ENCODE measurements at regions not wholly inside any gene's neighbourhood (a gene's known extent, or its start where the extent isn't known, plus 50 kb on each side); places are given as distances from the start of the nearest gene placed in this dataset.
"Not testable (repeated sequence)": the region's sequence is repeated elsewhere in the genome, so short reads cannot be mapped to it uniquely, and the experiment has no call there.

GRCh38 chr15:67945951-67946700 is 106.3 kb upstream of the RNU6-1 start:
- no peak for DNase-seq

- DNase-seq: no peak
Measured at GRCh38 chr15:67946701-67947100, 106.9 kb upstream of the RNU6-1 start.

- DNase-seq: no peak
Measured at GRCh38 chr15:67947254-67948039, 106.7 kb upstream of the PIAS1 start.

DNA sequence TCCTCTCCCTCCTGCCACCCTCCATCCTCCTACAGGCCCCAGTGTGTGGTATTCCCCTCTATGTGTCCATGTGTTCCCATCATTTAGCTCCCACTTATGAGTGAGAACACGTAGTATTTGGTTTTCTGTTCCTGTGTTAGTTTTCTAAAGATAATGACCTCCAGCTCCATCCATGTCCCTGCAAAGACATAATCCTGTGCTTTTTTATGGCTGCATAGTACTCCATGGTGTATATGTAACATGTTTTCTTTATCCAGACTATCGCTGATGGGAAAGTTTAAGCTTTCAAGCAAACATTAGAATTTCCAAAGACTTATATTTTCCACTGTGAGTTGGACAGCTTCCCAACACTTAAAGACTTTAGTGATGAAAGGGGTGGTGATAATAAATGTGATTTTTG is 105.9 kb upstream of the PIAS1 start:
- DNase-seq: no peak

- DNase-seq: not testable (repeated sequence)
Measured at GRCh38 chr15:67951187-67951586, 102.9 kb upstream of the PIAS1 start.

- no peak for DNase-seq
Measured at GRCh38 chr15:67953299-67953698, 100.8 kb upstream of the PIAS1 start.

- DNase-seq: no peak
Measured at GRCh38 chr15:67955252-67955651, 98.9 kb upstream of the PIAS1 start.

GRCh38 chr15:67957435-67958132 is 96.5 kb upstream of the PIAS1 start:
- no peak for DNase-seq

GRCh38 chr15:67967871-67968431 is 86.2 kb upstream of the PIAS1 start:
- peak; percentile 82 for DNase-seq

DNA sequence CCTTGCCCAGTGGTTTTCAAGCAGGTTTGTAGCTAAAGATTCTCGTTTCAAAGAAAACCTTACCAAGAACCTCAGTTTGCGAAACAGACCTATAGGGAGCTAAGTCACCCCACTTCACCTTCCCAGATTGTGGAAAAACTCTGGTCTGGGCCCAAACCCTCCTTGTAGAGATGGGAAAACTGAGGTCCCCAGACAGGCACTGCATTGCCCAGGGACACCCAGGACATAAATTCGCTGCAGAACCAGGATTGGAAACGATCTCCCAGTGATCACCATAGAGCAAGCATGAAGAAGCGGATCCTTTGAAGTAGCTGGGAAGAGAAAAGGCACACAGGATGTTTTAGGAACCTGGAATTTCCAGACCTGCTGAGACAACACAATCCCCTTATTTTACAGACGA is 85.6 kb upstream of the PIAS1 start:
- peak; percentile 86 for DNase-seq

DNA sequence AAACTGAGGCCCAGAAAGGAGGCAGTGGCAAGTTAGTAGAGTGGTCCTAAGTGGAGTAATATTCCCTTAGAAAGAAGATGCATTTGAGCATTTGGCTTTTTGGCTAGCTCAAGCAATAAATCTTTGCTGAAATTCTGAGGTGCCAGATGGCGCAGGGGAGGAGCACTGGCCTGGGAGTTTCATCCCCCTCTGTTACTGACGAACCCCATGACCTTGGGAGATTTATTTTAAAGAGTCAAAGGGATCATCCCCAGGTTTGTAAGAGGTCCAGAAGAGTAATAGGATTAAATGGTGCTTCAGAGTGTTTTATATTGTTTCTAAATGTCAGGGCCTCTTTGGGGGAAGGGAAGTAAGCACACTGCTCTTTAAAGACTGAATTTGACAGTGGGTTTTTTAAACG is 85.1 kb upstream of the PIAS1 start:
- peak; percentile 99 for DNase-seq

DNA sequence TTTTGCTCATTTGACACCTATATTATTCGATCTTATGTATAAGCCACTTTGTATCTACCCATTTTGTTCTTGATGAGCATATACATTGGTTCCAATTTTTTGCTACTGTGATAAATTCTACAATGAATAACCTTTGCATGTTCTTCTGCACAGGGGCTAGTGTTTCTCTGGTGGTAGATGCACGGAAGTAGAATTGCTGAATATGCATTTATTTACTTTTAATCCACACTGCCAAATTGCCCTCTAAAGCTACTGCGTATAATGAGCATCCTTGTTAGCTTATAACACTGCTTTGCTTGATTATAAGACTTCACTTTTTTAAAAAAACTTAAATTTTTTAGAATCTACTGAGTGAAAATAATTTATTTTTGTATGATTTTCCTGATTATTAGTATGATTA is 84.2 kb upstream of the PIAS1 start:
- DNase-seq: no peak

DNA sequence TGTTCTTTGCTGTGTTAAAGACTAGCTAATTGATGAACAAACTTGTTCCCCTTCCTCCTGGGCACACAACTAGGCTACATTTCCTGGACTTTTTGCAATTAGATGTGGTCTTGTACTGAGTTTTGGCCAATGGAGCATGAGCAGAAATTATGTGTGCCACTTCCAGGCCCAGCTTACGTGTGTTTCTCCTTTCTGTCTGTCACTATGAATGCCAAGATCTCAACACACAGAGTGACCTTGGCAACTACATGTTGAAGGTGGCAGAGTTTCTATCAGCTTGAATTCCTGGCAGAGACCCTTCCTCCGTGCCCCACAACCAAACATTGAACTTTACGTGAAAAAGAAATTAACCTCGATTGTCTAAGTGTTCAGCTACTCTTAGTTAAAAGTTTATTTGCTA is 81.7 kb upstream of the PIAS1 start:
- DNase-seq: no peak

DNA sequence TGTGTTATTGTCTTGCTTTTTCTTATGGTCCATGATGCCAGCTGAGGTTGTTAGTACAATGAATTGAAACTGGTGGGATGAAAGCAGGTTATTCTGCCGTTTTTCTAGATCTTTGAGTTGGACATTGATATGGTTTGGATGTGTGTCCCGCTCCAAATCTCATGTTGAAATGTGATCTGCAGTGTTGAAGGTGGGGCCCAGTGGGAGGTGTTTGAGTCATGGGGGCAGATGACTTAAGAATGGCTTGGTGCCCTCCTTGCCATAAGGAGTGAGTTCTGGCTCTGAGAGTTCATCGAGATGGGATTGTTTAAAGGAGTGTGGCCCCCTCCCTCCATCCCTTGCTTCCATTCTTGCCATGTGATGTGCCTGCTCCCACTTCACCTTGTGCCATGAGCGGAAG is 80.3 kb upstream of the PIAS1 start:
- no peak for DNase-seq

DNA sequence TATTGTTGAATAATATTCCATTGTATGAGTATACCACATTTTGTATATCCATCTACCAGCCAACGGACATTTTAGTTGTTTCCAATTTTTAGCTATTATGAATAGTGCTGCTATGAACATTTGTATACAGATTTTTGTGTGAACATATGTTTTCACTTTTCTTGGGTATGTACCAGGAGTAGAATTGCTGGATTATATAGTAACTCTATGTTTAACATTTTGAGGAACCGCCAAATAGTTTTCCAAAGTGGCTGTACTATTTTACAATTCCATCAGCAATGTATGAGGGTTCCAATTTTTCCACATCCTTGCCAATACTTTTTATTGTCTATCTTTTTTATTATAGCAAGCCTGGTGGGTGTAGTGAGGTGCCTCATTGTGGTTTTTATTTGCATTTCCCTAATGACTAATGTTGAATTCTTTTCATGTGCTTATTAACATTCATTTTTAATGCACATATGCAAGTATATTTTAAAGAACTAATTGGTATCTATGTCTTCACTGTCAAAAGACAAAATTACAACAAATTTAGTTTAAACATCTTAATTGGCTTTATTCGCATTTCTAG is 77.5 kb upstream of the PIAS1 start:
- DNase-seq: no peak

DNA sequence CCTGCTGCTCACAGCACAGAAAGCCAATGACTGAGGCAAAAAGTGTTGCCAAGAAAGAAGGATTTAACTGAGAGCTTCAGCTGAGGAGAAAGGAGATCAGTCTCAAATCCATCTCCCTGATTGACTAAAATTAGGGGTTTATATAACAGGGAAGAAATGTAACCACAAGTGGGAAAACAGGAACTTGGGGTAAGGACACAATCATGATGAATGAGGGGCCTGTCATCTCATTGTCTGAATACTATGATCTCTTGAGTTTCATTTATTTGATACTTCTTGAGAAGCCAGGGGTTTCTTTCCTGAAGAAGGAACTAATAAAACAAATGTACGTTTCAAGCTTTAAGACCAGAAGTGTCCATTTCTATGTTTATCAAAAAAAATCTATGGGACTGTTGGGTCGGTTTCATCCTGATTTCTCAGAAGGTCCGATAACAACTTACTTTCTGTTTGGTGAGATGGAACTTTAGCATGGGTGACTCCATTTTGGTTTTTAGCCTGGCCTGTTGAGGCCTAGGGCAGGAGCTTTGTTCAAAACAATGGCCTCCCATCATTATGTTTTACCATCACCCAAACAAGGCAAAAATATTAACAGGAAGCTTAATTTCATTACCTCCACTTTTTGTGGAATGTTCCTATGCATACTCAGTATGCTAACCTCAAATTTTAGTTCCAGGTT is 76.6 kb upstream of the PIAS1 start:
- DNase-seq: no peak

GRCh38 chr15:67979281-67979680 is 74.8 kb upstream of the PIAS1 start:
- no peak for DNase-seq

DNA sequence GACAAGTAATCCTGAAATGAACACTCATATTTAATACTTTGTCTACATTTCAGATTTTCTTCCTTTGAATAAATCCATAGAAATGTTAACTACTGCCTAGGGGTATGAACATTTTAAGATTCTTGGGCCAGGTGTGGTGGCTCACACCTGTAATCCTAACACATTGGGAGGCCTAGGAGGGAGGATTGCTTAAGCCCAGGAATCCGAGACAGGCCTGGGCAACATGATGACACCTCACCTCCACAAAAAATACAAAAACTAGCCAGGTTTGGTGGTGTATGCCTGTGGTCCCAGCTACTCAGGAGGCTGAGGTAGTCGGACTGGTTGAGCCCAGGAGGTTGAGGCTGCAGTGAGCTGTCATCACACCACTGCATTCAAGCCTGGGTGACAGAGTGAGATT is 73.9 kb upstream of the PIAS1 start:
- DNase-seq: no peak

- peak; percentile 5 for DNase-seq
Measured at GRCh38 chr15:67980773-67981685, 73.1 kb upstream of the PIAS1 start.

DNA sequence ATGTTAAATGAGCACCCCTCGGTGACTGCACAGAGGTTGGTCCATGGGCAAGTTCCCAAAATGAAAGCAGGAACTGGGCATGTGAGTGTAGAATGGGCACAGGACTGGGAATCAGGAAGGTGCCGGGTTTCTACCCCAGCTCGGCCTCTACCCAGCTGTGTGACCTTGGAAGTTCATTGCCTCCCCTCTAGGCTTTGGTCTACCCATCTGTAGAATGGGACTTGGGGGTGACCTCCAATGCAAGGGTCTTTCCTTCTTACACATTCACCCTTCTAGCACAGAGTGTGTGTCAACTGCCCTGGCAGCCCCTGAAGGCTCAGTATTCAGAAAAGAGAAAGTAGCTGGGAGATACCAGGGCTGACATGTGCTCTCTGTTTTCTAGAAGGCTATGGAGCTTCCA is 72.3 kb upstream of the PIAS1 start:
- DNase-seq: no peak

DNA sequence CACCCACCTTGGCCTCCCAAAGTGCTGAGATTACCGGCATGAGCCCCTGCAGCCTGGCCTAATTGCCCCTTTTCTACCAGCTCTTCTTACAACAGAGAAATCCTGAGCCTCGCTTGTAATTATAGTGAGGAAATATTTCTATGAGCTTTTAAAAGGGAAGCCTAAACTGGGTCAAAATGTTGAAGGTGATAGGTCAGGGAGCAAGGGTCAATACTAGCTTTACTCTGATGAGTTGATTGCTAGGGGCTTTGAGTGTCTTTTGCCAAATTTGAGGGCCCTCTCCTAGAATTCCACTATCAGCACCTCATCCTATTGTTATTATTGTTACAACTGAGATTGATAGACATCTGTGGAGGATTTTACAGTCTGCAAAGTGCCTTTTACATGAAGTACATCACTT is 62.4 kb upstream of the PIAS1 start:
- DNase-seq: no peak

DNA sequence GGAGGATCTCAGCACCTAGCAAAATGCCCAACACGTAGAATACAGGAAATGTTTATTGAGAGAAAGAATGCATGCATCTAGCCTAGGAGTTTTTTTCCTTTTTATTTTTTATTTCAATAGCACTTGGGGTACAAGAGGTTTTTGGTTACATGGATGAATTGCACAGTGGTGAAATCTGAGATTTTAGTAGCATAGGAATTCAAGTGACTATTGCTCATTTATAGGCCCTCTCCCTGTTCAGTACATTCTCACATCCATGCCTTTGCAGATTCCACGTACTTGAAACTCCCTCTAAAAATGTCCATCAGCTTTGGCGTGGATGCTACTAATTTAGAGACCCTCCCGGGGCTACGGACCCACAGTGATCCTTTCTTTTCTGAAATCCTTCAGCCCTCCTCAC is 61.7 kb upstream of the PIAS1 start:
- DNase-seq: no peak
